Lower leg skin (tissue), 3 donors: ENCODE measurements at regions not wholly inside any gene's neighbourhood (a gene's known extent, or its start where the extent isn't known, plus 50 kb on each side); places are given as distances from the start of the nearest gene placed in this dataset.

Experiments
- CTCF ChIP-seq, 3 donors: fragments of 450-650 bp; IDR thresholded peaks; one replicate each; pipeline ENCODE4 v1.5.1; 2016; ENCODE audit warnings: antibody characterized with exemption in 3 of 3, mild to moderate bottlenecking in 3 of 3, moderate library complexity in 2 of 3
- POLR2A ChIP-seq, 2 donors: fragments of 450-650 bp; IDR thresholded peaks; one replicate each; pipeline ENCODE4 v1.6.1; 2016 to 2017; ENCODE audit warnings: antibody characterized with exemption in 2 of 2, mild to moderate bottlenecking in 1 of 2, moderate library complexity in 1 of 2

GRCh38 chr22:26905076-26905475, 247.7 kb downstream of the MIAT start:
- TF ChIP-seq CTCF (IDR thresholded peaks at IDR 0.05) (no peak), POLR2A (IDR thresholded peaks at IDR 0.05) (no peak)
